GM21528 (cell line): ENCODE measurements at regions not wholly inside any gene's neighbourhood (a gene's known extent, or its start where the extent isn't known, plus 50 kb on each side); places are given as distances from the start of the nearest gene placed in this dataset.

Source experiments
- ATAC-seq: cut with Tn5 transposase; IDR thresholded peaks from one replicate; pipeline ENCODE4 v1.9.1; 2021; ENCODE audit warnings: mild to moderate bottlenecking, moderate library complexity; ENCODE audit not compliant: unreplicated experiment, low FRiP score

DNA sequence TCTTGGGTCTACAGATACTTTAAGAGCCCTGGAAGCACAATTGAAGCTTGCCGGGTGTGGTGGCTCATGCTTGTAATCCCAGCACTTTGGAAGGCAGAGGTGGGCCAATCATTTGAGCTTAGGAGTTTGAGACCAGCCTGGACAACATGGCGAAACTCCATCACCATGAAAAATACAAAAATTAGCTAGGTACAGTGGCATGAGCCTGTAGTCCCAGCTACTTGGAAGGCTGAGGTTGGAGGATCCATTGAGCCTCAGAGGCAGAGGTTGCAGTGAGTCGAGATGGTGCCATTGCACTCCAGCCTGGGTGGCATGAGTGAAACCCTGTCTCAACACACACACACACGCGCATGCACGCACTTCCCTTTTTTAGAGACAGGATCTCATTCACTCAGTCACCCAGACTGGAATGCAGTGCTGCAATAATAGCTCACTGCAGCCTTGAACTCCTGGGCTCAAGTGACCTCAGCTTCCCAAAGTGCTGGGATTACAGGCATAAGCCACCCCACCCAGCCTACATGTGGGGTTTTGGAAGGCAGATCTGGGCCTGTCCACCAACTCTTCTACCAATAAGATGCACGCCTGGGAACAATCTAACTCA is 182.5 kb upstream of the JARID2 start:
- ATAC-seq, result no peak

DNA sequence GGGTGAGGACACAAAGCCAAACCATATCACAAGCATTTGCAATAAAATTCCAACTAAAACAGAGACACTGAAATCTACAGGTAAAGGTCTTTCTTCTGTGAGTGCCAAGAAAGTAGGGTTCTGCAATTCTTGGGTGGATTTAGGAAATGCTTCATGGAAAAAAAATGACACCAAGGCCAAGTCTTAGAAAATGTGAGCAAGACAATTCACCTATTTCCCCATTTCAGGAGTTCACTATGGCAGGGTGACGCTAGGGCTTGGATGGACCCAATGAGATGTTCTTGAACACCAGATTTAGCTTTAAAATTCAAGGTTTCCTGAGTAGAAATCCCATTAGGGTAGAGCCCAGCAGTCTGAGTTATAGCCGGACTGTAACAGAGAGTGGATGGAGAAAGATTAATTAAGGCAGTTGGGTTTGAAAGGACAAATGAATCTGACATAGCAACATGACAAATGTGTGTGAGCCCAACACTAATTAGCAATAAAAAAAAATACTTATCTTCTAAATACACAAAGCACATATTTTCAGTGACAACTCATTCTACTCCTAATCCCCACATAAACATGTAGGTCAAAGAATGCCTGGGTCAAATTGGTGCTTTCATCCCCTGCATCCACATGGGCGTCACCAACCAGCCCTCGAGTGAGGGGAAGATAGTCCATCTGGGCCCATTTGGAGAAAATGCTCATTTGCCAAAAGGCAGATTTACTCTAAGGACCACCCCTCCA is 180.4 kb upstream of the JARID2 start:
- no peak for ATAC-seq

DNA sequence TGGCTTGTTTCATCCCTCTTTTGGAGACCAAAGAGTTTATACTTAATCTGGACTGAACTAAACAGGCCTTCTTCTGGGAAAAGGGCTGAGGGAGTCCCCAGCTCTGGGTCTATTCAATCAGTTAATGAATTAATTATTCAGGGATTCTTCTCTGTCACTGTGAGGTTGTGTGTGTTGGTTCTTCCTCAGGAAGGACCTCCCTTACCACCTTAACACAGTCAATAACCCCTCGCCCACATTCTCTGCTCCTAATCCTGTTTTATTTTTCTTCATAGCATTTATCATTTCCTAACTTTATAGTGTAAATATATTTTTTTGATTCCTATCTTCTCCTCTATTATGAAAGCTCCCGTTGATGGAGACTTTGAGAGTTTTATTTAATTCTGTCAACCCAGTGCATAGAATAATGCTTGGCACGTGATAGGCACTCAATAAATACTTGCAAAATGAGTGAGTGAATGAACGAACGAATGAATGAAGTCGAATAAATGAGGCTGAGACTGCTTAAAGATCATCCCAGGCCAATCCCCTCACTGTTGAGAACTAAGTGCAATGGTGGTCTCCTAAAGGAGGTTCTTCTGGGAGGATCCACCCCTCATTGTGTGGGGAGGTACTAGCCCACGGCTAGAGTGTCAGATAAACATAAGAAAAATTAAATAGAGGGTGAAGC is 179.6 kb upstream of the JARID2 start:
- ATAC-seq, result no peak

DNA sequence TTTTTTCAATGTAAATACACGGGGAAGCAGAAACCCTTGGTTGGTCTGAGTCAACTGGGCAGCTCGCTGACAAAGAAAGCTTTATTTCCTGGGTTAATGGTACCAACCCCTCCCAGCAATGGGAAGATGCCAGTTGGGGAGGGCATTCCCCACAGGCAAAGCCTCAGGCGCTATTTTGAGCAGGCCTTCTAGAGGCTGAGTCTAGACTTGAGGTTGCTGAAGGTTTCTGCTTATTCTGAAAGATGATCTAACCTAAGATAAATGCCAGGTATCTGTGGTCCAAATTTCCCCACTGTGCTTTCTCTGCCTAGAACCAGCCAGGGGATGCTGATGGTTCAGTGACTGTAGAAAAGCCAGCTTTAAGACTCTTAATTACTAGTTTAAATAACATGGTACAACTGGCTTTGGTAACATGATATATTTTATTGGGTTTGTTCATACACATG is 172.5 kb upstream of the JARID2 start:
- no peak for ATAC-seq

DNA sequence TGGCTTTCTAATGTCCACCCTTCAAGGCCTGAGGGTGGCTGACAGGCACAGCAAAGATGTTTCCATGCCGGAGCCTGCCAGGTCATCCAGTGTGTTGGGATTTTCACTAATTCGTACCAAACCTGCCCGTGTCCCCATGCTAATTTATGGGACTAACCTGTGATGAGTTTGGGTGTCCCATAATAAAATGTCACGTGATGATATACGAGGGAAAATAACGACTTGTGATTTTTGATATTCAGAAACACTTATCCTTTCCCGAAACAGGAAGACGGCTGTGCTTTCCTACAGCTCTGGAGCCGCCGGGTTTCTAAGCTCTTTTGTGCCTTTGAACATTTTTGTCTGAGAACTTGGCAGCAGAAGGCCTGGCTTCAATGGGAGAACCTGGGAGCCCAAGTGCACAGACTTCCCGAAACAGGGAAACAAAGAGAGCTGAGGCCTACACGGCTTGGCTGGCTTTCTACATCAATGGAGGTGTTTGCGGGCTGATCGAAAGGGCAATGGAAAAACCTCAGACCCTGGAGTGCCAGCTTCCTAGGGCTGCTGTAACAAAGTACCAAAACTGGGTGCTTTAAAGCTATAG is 171.9 kb upstream of the JARID2 start:
- no peak for ATAC-seq

DNA sequence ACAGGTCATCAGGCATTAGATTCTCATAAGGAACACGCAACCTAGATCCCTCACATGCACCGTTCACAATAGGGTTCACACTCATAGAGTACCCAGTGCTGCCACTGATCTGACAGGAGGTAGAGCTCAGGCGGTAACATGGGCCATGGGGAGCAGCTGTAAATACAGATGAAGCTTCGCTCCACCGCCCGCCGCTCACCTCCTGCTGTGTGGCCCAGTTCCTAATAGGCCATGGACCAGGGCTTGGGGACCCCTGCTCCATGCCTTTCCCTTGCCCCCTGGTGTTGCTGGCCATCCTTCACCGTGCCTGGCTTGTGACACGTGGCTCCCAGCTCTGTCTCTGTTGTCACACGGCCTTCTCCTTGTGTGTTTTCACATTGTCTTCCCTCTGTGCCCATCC is 171.1 kb upstream of the JARID2 start:
- no peak for ATAC-seq

DNA sequence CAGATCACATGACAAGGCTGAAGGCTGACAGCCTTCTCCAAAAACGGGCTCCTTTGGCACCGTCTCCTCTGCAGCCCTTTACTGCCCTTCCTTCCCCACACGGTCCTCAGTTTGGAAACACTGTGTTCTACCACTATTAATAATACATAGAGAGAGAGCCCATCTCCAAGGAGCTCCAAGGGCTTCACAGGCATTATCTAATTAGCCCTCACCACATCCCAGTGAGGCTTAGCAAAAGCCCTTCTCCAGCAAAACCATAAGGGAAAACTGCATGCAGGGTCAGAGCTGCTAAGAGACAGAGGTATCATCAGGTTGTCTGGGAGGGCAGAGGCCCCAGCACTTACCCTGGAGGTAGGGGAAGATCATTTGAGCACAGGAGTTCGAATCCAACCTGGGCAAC is 169.3 kb upstream of the JARID2 start:
- no peak for ATAC-seq

DNA sequence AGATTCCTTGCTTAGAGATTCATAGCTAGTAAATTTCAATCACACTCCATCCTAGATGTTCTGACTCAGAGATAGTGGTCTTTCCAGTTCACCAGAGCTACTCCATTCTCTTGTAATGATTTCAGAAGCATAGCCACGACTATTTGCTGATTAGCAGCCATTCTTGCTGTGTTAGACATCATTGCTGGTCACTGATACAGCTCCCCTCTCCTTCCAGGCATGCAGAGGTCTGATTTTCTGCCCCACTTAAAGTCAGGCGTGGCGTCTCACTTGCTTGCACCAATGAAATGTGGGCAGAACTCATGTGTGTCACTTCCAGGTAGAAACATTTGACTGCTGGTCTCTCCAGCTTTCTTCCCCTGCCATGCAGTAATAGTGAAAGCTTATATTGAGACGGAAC is 168.9 kb upstream of the JARID2 start:
- ATAC-seq, result no peak

DNA sequence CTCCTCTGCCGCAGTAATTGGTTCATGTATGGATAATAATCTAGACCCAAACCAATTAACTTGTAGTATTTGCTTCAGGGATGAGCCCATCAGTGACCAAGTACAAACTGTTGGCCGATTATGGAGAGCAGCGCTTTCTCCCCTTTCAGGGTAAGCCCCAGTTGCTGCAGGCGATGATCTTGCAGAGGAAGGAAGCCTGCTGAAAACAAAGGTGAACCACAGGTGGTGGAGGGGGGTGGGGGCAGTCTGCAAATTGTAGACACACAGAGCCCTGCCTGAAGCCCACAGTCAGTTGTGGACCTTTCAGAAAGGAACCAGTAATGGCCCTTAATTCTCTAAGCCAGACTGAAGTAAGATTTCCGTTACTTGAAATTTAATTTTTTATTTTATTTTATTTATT is 167.9 kb upstream of the JARID2 start:
- no peak for ATAC-seq

DNA sequence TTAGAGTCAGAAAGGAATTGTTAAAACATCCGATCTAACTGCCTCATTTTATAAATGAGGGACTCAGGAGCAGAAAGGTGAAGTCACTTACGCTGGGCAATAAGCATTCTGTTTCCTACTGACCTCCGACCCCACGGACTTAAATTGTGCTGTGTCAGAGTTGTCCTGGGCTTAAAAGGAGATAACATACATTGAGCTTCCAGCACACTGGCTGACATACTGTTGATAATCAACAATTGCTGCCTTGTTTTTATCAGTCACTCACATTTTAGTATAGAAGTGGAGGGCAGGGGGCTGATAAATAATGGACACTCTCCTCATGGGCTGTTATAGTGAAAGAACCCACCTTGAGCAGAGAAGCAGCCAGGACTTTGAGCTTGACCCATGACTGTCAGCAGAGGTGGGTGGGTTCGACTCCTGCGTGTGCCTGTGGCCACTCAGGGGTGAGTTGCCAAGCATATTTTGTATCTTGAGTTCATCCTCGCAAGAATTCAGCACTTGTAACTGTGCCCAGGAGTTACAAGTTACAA is 166.5 kb upstream of the JARID2 start:
- ATAC-seq, result no peak

DNA sequence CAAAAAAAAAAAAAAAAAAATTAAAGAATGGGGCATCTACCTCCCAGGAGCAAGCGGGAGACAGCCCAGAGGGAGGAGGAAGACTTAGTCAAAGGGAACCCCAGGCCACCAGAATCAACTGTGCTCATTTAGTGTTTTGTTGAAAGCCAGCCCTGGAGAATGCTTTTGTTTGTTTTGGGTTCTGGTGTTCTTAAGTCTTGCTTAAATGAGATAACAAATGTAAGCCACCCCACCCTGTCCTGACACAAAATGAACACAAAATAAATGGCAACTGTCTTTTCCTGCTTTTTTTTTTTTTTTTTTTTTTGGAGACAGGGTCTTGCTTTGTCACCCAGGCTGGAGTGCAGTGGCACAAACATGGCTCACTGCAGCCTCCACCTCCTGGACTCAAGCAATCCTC is 165.0 kb upstream of the JARID2 start:
- ATAC-seq, result no peak

DNA sequence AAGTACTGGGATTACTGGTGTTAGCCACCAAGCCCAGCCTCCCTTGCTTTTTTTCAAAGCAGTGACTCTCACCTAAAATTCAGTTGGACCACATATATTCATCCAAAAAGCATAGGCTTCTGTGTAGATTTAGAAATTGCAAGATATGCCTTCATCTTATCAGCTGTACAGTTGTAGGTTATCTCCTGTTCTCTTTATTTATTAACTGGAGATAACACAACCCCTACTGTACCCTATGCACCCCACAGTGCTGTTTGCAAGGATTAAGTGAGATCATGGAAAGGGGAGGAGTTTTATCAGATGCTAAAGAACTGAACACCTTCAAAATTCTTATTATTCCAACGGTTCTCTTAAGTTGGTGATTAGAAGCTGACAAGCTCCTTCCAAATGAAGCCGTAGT is 164.4 kb upstream of the JARID2 start:
- no peak for ATAC-seq

DNA sequence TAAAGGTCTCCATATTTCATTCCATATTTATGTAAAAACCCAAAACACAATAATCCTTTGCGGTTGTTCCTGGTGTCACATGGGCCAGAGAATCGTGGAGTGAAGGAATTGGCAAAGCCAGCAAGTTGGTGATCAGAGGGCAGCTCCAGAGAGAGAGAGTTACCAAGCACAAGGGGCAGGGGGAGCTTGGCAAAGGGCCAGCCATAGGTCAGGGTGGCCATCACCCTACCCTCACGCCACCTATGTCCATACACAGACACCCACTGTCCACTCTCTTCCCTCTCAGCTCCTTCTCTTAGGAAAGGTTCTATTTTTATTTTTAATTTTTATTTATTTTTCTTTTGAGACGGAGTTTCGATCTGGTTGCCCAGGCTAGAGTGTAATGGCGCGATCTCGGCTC is 163.2 kb upstream of the JARID2 start:
- ATAC-seq, result no peak

DNA sequence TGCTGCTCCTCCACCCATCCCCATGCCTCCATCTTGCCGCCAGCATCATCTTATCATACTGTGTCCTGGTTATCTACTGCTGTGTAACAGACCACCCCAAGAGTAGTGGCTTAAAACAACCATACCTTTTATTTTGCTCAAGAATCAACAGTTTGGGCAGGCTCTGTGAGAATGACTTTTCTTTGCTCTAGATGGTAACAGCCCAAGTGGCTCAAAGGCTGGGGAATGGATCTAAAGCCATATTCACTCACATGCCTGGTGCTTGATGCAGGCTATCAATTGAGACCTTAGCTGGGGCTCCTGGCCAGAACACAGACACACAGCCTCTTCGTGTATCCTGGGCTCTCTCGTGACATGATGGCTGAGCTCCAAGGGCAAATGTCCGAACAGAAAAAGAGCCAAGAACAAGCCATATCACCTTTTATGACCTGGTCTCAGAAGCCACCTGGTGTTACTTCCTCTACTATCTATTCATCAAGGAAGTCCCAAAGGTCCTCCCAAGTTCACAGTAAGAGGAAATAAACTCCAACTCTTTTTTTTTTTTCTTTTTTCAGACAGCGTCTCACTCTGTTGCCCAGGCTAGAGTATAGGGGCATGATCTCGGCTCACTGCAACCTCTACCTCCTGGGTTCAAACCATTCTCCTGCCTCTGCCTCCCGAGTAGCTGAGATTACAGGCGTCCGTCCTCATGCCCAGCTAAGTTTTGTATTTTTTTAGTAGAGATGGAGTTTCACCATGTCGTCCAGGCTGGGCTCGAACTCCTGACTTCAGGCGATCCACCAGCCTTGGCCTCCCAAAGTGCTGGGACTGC is 159.3 kb upstream of the JARID2 start:
- no peak for ATAC-seq

DNA sequence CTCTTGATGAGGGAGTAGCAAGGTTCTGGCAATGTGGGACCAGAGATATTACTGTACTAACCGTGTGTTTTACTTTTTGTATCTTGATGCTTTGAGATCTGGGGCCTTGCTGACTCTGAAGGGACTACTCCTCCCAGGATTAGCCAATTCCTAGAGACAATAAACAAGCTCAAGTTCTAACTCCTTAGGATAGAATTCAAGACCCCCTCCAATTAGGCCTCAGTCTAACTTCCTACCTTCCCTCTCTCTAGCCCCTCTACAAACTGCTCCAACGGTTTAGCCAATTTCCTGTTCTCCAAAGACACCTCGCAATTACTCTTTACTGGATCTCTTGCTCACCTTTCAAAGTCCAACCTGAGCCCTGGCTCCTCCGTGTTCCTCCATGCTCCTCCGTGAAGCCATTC is 158.7 kb upstream of the JARID2 start:
- ATAC-seq, result no peak

DNA sequence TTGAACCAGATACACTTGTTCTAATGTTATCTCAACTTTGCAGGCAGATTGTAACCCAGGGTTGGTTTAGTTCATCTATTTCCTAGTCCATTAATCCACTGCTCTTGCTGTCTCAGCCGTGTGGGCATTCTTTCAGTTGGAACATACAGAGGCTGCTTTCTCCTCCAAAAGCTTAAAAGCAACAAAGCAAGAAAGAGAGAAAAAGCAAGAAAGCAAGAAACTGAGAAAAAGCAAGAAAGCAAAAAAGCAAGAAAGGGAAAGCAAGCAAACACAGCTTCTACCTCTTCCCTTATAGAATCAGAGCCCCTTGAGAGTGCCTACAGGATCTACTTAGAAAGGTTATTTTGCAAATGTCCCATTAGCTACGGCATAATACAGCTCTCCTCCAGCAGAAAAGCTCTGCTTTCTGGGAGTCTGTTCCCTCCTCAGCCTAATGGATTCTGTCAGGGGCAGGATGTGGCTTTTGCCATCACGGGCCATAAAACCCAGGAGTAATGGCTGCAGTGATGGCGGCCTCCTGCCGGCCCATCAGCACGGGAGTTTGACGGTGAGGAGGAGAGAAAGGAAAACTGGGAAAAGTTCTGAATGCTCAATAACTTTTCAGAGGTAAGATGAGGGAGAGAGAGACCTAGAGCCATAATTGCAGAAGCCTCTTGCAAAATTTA is 156.8 kb upstream of the JARID2 start:
- no peak for ATAC-seq

DNA sequence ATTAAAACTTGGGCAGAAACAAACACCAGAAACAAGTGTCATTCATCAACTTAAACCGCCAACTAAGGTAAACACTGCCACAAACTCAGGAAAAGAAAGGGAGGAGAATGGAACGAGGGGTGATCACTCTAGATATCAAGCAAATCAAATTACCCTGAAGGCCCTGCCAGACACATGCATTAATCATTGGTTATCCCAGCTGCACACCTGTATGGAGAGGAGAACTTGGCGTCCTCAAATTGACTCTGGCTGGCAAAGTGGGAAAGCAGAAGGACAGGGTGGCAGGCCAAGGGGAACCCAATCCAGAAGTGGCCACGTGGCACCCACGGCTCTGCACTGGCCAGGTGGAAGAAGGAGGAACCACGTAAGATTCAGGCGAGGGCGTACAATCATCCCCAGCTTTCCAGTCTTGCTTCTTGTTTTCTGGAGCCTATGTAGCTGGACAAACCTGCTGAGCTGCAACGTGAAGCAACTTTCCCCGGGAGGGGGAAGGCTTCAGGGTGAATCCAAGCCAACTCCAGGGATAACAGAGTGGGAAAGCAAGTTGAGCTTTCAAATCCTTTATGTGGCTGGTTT is 156.2 kb upstream of the JARID2 start:
- ATAC-seq, result no peak

DNA sequence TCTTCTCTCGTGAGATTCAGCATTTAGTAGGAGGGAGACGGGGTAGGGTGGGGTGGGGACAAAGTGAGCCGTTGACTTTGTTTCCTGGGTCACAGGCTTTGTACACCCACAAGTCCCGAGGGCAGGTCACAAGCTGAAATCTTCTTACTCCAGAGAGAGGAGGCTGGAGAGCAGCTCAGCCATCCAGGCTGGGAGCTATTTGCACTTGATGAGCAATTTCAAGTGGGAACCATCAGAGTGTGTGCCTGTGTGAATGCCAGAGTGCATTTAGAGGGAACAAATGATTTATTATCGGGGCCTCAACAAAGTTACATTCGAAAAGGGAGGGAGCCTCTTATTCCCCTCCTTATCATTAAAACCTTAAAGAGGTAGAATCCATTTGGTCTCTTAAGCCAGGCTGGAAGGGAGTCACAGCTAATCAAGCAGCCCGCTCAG is 155.7 kb upstream of the JARID2 start:
- no peak for ATAC-seq

DNA sequence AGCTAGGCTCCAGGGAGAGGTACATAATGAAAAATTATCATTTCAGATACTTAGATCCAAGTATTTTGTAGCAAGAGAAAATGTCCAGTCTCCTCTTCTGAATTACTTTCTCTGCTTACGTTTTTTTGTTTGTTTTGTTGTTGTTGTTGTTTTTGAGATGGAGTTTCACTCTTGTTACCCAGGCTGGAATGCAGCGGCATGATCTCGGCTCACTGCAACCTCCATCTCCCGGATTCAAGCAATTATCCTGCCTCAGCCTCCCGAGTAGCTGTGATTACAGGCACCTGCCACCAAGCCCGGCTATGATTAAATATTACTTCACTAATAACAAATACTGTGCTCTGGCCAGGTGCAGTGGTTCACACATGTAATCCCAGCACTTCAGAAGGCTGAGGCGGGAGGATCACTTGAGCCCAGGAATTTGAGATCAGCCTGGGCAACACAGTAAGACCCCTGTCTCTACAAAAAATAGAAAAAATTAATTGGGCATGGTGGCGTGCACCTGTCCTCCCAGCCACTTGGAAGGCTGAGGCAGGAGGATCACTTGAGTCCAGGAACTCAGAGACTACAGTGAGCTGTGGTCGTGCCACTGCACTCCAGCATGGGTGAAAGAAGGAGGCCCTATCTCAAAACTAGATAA is 155.0 kb upstream of the JARID2 start:
- ATAC-seq, result no peak
